HG03135 (cell line): ENCODE measurements at regions not wholly inside any gene's neighbourhood (a gene's known extent, or its start where the extent isn't known, plus 50 kb on each side); places are given as distances from the start of the nearest gene placed in this dataset.

Source experiments
- ATAC-seq: cut with Tn5 transposase; IDR thresholded peaks from one replicate; pipeline ENCODE4 v1.9.1; 2021; ENCODE audit warnings: mild to moderate bottlenecking, moderate library complexity; ENCODE audit not compliant: unreplicated experiment

- ATAC-seq = no peak
Measured at GRCh38 chr20:48259456-48259855, 474.2 kb upstream of the SULF2 start.

- ATAC-seq = no peak
Measured at GRCh38 chr20:48257833-48258232, 472.6 kb upstream of the SULF2 start.

- ATAC-seq = no peak
Measured at GRCh38 chr20:48247961-48248360, 462.7 kb upstream of the SULF2 start.

GRCh38 chr20:48246061-48246790, 460.9 kb upstream of the SULF2 start:
- ATAC-seq = no peak

GRCh38 chr20:48242623-48243022, 457.3 kb upstream of the SULF2 start:
- no peak for ATAC-seq

DNA sequence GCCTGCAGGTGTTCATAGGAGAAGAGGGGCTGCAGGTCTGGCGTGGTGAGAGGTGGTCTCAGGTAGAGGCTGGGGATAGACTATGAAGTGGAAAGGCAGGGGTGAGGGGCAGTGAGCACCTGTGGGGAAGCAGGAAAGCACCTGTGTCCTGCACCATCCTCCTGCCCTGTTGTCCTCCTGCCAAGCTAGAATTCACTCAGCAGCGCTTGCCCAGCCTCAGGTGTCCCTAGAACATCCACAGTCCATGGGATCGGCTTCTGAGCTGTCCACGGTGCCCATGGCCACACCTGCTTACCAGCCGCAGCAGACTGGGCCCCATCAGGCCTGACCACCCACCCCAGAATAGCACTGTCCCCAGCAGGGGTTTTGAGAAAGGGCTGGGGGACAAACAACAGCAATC, 456.2 kb upstream of the SULF2 start:
- no peak for ATAC-seq

- no peak for ATAC-seq
Measured at GRCh38 chr20:48238781-48239180, 453.5 kb upstream of the SULF2 start.

DNA sequence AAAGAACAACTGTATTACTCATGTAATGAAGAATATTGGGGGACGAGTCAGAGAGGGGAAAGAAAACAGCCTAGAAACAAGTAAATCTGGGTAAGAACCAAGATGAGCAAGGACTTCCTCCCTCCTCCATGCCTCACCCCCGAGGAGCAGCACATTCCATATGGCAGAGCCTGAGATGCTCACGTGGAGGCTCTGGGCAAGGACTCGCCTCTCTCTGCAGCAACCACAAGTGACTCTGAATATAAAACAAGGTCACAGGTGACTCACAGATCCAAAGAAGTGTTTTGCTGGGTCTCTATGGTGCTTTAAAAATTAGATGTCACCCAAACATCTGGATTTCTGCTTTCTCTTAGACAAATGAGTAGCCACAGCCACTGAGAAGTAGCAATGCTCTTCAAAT, 453.0 kb upstream of the SULF2 start:
- ATAC-seq = no peak

GRCh38 chr20:48236000-48236970, 451.0 kb upstream of the SULF2 start:
- no peak for ATAC-seq

- ATAC-seq = no peak
Measured at GRCh38 chr20:48234951-48235350, 449.7 kb upstream of the SULF2 start.

- no peak for ATAC-seq
Measured at GRCh38 chr20:48231253-48231930, 446.1 kb upstream of the SULF2 start.

- ATAC-seq = no peak
Measured at GRCh38 chr20:48230216-48230615, 444.9 kb upstream of the SULF2 start.

DNA sequence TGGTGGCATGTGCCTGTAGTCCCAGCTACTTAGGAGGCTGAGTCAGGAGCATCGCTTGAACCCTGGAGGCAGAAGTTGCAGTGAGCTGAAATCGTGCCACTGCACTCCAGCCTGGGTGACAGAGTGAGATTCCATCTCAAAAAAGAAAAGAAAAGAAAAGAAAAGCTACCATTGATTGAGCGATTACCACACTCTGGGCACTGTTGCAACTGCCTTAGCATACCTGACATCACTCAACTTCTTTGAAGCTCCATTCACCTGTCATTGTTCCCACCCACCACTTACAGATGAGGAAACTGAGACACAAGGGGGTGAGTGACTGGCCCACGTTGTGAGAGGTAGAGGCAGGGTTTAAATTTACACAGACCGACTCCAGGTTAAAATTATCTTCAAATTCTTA, 442.1 kb upstream of the SULF2 start:
- ATAC-seq = no peak

DNA sequence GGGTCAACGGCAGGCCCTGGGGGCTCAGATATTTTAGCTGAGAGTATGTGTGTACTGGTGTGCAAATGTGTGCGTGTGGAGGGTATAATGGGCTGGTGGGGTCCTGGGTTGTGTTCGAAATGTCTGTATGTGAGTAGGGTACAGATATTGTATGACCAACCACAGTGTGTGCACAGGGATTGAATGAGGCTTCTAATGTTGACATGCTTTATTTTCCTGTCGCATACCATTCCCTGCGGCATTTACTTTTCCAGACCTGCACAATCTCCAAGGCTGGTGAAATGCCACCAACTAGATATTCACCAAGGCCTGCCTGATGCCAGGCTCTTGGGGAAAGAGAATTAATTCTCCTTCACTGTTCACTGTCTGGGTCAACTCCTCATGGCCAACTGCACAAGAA, 441.4 kb upstream of the SULF2 start:
- no peak for ATAC-seq

DNA sequence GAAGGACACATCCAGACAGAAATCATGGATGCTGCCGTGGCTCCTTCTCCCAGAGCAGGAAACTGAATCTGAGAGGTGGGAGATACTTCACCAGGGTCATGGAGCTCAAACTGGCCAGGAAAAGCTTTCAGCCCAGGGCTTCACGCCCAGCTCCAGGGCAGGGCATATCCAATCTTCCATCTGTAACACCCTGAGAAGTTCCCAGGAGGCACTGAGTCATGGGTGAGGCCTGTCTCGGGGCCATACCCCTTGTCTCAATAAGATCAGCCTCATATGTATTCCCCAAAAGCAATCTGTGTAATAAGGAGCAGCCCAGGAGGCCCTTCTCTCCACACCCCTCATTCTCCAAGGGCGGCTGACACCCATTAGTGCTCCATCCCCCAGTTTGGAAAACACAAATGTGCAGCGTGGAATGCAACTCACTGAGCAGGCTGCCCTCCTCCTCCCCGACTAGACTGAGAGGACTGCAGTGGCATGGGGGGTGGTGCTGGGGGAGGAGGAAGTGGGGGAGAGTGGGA, 439.3 kb upstream of the SULF2 start:
- no peak for ATAC-seq

- no peak for ATAC-seq
Measured at GRCh38 chr20:48223715-48224114, 438.4 kb upstream of the SULF2 start.

DNA sequence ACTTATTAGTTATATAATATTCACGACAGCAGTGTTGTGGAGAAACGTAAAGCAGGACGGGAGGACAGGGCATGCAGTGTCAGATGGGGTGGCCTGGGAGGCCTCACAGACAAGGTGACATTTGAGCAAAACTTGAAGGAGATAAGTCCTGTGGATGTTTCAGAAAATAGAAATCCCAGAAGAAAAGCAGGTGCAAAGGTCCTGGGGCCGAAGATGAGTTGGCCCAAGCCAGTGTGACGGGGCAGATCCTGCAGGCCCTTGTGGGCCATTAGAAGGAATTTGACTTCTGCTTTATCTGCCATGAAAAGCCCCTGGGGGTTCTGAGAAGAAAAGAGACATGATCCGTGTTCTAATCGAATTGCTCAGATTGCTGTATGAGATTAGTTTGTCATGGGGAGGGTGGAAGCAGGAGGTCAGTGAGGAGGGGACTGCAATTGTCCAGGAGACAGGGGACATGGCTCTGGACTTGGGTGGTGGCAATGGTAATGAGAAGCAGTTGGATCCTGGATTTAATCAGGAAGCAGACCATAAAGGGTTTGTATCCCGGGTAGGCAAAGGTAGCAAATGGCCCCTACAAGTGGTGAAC, 437.4 kb upstream of the SULF2 start:
- no peak for ATAC-seq

DNA sequence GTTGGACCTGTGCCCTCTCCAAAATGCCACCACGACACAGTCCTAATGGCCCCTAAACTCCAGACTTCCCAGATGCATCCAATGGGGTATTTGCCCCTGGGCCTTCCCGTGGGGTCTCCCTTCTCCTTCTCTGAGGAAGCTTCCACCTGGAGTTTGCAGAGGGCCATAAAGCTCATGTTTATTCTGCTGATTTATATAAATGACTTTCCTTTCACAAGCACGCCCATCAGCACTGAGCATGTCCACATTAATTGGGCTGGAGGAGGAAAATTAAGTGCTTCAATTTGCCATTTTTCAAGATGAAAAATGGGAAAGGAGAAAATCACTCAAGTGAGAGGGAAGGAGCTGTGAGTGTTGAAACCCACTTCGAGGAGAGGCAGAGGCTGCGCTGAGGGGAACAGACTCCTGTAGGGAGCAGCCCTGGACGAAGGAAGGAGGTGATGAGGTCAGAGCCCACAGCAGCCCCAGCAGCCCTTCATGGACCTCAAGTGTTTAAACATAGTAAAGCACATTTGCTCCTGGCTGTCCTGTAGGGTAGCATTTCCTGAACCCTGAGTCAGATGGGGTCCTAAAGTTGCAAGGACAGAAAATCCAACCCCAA, 434.9 kb upstream of the SULF2 start:
- no peak for ATAC-seq

GRCh38 chr20:48219306-48219705, 434.0 kb upstream of the SULF2 start:
- ATAC-seq = no peak

DNA sequence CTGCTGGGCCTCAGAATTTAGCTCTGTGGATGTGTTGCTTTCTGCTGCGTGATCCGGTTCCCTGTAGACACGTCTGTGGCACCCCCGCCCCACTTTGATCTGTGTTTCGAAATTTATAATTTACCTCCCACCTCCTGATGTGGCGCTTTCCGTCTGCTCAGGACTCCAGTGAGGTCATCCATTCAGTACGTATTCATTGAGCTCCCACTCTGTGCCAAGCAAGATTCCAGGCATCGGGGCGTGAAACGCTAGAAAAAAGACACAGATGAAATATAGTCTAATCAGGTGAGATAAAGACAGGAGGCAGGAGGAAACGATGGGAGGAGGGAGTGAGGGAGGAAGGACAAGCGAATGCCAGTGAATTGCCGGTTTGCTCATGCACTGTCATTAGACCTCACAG, 431.9 kb upstream of the SULF2 start:
- no peak for ATAC-seq

DNA sequence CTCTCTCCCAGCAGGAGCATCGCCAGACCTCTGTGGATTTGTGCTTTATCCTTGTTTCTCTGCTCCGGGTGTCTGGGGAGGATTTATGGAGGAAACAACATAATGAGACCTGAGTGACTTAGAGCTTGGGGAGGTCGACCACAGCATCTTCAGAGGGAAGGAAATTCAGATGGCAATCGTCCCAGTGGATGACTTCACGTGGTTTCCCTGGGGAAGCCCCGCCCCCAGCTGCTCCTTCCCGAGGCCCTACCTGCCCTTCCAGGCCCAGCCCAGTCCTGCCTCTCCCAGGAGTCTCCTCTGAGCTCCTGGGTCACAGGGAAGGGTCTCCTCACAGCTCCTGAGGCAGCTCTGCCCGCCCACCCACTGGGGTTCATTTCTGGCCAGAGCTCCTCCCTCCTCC, 430.3 kb upstream of the SULF2 start:
- no peak for ATAC-seq
